GM23338 (cell line): ENCODE measurements at regions not wholly inside any gene's neighbourhood (a gene's known extent, or its start where the extent isn't known, plus 50 kb on each side); places are given as distances from the start of the nearest gene placed in this dataset.
A peak's percentile ranks its signal among the peaks of the same experiment; 100 is the strongest.

ENCODE experiments used
- ATAC-seq: fragments of 200-7000 bp; cut with Tn5 transposase; 3 replicates; pipeline ENCODE4 v1.9.1; 2020
- DNase-seq: peaks from one replicate; pipeline ENCODE4 v3.0.0-alpha.2; 2015; ENCODE audit warnings: low spot score
- H2AFZ ChIP-seq: fragments of 200-600 bp; sonication (generic); 2 replicates; pipeline ENCODE4 v1.8.0; 2016; ENCODE audit warnings: antibody characterized with exemption, mild to moderate bottlenecking, moderate library complexity
- H3F3A ChIP-seq: fragments of 200-600 bp; sonication (generic); replicated peaks from 2 replicates; pipeline ENCODE4 v1.8.0; 2017; ENCODE audit warnings: antibody characterized with exemption, mixed run types, low read depth
- H3K27ac ChIP-seq: fragments of 200-600 bp; sonication (generic); 2 replicates; pipeline ENCODE4 v1.6.1; 2016; ENCODE audit warnings: low read depth
- H3K27me3 ChIP-seq: fragments of 200-600 bp; sonication (generic); 2 replicates; pipeline ENCODE4 v1.8.0; 2016; ENCODE audit warnings: mild to moderate bottlenecking, mixed run types, moderate library complexity; ENCODE audit not compliant: insufficient read depth
- H3K36me3 ChIP-seq: fragments of 200-600 bp; sonication (generic); 2 replicates; pipeline ENCODE4 v1.8.0; 2016; ENCODE audit warnings: mild to moderate bottlenecking; ENCODE audit not compliant: insufficient read depth
- H3K4me1 ChIP-seq: fragments of 200-600 bp; sonication (generic); 2 replicates; pipeline ENCODE4 v1.8.0; 2016; ENCODE audit warnings: mild to moderate bottlenecking, moderate library complexity; ENCODE audit not compliant: insufficient read depth
- H3K4me2 ChIP-seq: fragments of 200-600 bp; sonication (generic); 2 replicates; pipeline ENCODE4 v1.7.1; 2017; ENCODE audit warnings: mixed run types
- H3K4me3 ChIP-seq: fragments of 200-600 bp; sonication (generic); 2 replicates; pipeline ENCODE4 v1.6.1; 2016; ENCODE audit warnings: mixed run types
- H3K79me2 ChIP-seq: fragments of 200-600 bp; sonication (generic); replicated peaks from 2 replicates; pipeline ENCODE4 v1.8.0; 2017; ENCODE audit warnings: mild to moderate bottlenecking; ENCODE audit not compliant: insufficient read depth
- H3K9me2 ChIP-seq: fragments of 200-600 bp; sonication (generic); 2 replicates; pipeline ENCODE4 v1.8.0; 2017; ENCODE audit not compliant: insufficient read depth
- H4K20me1 ChIP-seq: fragments of 200-600 bp; sonication (generic); replicated peaks from 2 replicates; pipeline ENCODE4 v1.8.0; 2017; ENCODE audit warnings: mild to moderate bottlenecking; ENCODE audit not compliant: insufficient read depth
- H3K27ac Mint-ChIP-seq: 2 replicates; pipeline ENCODE4 v1.8.0; 2020; ENCODE audit warnings: inconsistent platforms, mild to moderate bottlenecking, moderate library complexity, mixed read lengths
- H3K27me3 Mint-ChIP-seq: 3 replicates; pipeline ENCODE4 v1.8.0; 2022; ENCODE audit warnings: low read depth, mild to moderate bottlenecking, moderate library complexity, mixed read lengths, inconsistent platforms; ENCODE audit not compliant: insufficient read depth, poor library complexity
- H3K36me3 Mint-ChIP-seq: 3 replicates; pipeline ENCODE4 v1.8.0; 2021; ENCODE audit warnings: low read depth, mild to moderate bottlenecking, inconsistent platforms, moderate library complexity, mixed read lengths
- H3K4me1 Mint-ChIP-seq: 3 replicates; pipeline ENCODE4 v1.8.0; 2020; ENCODE audit warnings: mild to moderate bottlenecking, inconsistent platforms, mixed read lengths
- H3K4me3 Mint-ChIP-seq: 3 replicates; pipeline ENCODE4 v1.8.0; 2021; ENCODE audit warnings: moderate library complexity, mild to moderate bottlenecking, inconsistent platforms, mixed read lengths
- H3K9me3 Mint-ChIP-seq: 3 replicates; pipeline ENCODE4 v1.8.0; 2020; ENCODE audit warnings: moderate library complexity, mild to moderate bottlenecking, inconsistent platforms, mixed read lengths
- CREB1 ChIP-seq: fragments of 250-450 bp; sonication (Bioruptor Pico); IDR thresholded peaks from 2 replicates; pipeline ENCODE4 v1.5.0; 2020; ENCODE audit warnings: low read depth, mild to moderate bottlenecking, moderate library complexity
- EZH2 ChIP-seq: fragments of 200-600 bp; sonication (generic); IDR thresholded peaks from one replicate; pipeline ENCODE4 v1.8.0; 2017; ENCODE audit warnings: antibody characterized with exemption, mild to moderate bottlenecking, low read depth; ENCODE audit not compliant: unreplicated experiment
- EZH2phosphoT487 ChIP-seq: fragments of 200-600 bp; sonication (generic); IDR thresholded peaks from one replicate; pipeline ENCODE4 v1.8.1; 2018; ENCODE audit warnings: antibody characterized with exemption; ENCODE audit not compliant: unreplicated experiment
- JUNB ChIP-seq: IDR thresholded peaks from one replicate; pipeline ENCODE4 v1.6.1; 2016; ENCODE audit warnings: antibody characterized with exemption; ENCODE audit not compliant: unreplicated experiment
- NANOG ChIP-seq: IDR thresholded peaks from 2 replicates; pipeline ENCODE4 v1.6.1; 2016; ENCODE audit warnings: antibody characterized with exemption, borderline replicate concordance
- POLR2AphosphoS5 ChIP-seq: IDR thresholded peaks from 2 replicates; pipeline ENCODE4 v1.6.1; 2016; ENCODE audit warnings: antibody characterized with exemption, low read depth
- STAT1 ChIP-seq: IDR thresholded peaks from one replicate; pipeline ENCODE4 v1.6.1; 2016; ENCODE audit warnings: antibody characterized with exemption; ENCODE audit not compliant: unreplicated experiment
- ZNF114 ChIP-seq: fragments of 250-450 bp; sonication (Bioruptor Pico); IDR thresholded peaks from 2 replicates; pipeline ENCODE4 v1.5.0; 2020; ENCODE audit warnings: mild to moderate bottlenecking, moderate library complexity
- ZNF331 ChIP-seq: fragments of 250-450 bp; sonication (Bioruptor Pico); IDR thresholded peaks from 2 replicates; pipeline ENCODE4 v1.5.0; 2020; ENCODE audit warnings: low read depth, mild to moderate bottlenecking, moderate library complexity
- TF ChIP-seq, protein P1 (sequence below): IDR thresholded peaks from 2 replicates; pipeline ENCODE4 v1.6.1; 2016; ENCODE audit warnings: antibody characterized with exemption
- TF ChIP-seq, protein P2 (sequence below): IDR thresholded peaks from one replicate; pipeline ENCODE4 v1.6.1; 2018; ENCODE audit warnings: antibody characterized with exemption; ENCODE audit not compliant: unreplicated experiment
- TF ChIP-seq, protein P3 (sequence below), 2 experiments: fragments of 200-600 bp in 1 of 2; sonication (generic) in 1 of 2; conservative IDR thresholded peaks; 2 replicates each; pipeline versions ENCODE4 v1.5.1 to v1.6.1; 2016 to 2017; ENCODE audit warnings: antibody characterized with exemption in 2 of 2, low read depth in 2 of 2, mild to moderate bottlenecking in 2 of 2, moderate library complexity in 1 of 2
- TF ChIP-seq, protein P4 (sequence below): fragments of 250-450 bp; sonication (Bioruptor Pico); IDR thresholded peaks from 2 replicates; pipeline ENCODE4 v1.5.0; 2020; ENCODE audit warnings: mild to moderate bottlenecking, moderate library complexity

DNA sequence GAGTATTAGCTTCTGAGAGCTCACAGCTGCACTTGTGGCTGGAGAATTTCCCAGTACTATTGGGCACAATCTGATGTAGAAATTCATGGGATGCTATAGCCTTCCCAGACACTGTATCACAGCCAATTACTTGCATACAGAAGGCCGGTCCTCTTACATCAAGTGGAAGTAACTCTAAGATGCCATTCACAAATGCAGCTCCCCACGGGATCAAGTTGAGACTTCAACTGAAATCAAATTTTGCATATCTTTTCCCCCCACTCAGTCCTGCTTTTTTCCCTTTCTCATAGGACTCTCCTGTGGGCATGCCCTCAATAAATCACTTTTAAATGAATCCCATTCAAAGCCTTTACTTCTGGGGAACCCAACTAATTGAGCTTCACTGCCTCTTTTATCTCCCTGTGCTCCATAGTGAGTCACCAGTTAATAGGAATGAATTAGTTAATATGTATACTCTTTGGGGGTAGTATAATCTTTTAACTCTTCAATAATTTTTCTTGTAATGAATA, 1970.8 kb downstream of the OLFM4 start:
- Histone ChIP-seq H3K9me2 (peaks cover 11% of the 10 kb centered on the region), H3K4me3 (no peak overlapping the region), H3K36me3 (peaks cover 9% of the 10 kb centered on the region; the same call in 1 of the 2 replicates), H4K20me1 (no peaks in the 10 kb centered on the region), H3K27ac (peak overlapping the region; percentile 76), H2AFZ (no peak overlapping the region), H3K79me2 (no peaks in the 10 kb centered on the region), H3K4me1 (peaks cover 42% of the 10 kb centered on the region), H3F3A (0 out of 2 replicates have a peak, but pooled peaks cover 4% of the 10 kb centered on the region), H3K4me2 (peak overlapping the region; percentile 44; the same call in 1 of the 2 replicates), H3K27me3 (no peaks in the 10 kb centered on the region)
- no peaks in the 10 kb centered on the region for H3K27me3 Mint-ChIP-seq
- peaks cover 43% of the 10 kb centered on the region for H3K4me1 Mint-ChIP-seq
- peaks cover 40% of the 10 kb centered on the region for H3K9me3 Mint-ChIP-seq
- H3K36me3 Mint-ChIP-seq: peaks cover 66% of the 10 kb centered on the region
- TF ChIP-seq POLR2AphosphoS5 (no peak), STAT1 (no peak), ZNF114 (CRISPR knock-in tag) (no peak), NANOG (no peak), ZNF331 (CRISPR knock-in tag) (no peak), EZH2phosphoT487 (no peak), CREB1 (CRISPR knock-in tag) (no peak), JUNB (no peak), EZH2 (no peak)
- TF ChIP-seq, protein P1, sequence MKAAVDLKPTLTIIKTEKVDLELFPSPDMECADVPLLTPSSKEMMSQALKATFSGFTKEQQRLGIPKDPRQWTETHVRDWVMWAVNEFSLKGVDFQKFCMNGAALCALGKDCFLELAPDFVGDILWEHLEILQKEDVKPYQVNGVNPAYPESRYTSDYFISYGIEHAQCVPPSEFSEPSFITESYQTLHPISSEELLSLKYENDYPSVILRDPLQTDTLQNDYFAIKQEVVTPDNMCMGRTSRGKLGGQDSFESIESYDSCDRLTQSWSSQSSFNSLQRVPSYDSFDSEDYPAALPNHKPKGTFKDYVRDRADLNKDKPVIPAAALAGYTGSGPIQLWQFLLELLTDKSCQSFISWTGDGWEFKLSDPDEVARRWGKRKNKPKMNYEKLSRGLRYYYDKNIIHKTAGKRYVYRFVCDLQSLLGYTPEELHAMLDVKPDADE: no peak
- TF ChIP-seq, protein P2, sequence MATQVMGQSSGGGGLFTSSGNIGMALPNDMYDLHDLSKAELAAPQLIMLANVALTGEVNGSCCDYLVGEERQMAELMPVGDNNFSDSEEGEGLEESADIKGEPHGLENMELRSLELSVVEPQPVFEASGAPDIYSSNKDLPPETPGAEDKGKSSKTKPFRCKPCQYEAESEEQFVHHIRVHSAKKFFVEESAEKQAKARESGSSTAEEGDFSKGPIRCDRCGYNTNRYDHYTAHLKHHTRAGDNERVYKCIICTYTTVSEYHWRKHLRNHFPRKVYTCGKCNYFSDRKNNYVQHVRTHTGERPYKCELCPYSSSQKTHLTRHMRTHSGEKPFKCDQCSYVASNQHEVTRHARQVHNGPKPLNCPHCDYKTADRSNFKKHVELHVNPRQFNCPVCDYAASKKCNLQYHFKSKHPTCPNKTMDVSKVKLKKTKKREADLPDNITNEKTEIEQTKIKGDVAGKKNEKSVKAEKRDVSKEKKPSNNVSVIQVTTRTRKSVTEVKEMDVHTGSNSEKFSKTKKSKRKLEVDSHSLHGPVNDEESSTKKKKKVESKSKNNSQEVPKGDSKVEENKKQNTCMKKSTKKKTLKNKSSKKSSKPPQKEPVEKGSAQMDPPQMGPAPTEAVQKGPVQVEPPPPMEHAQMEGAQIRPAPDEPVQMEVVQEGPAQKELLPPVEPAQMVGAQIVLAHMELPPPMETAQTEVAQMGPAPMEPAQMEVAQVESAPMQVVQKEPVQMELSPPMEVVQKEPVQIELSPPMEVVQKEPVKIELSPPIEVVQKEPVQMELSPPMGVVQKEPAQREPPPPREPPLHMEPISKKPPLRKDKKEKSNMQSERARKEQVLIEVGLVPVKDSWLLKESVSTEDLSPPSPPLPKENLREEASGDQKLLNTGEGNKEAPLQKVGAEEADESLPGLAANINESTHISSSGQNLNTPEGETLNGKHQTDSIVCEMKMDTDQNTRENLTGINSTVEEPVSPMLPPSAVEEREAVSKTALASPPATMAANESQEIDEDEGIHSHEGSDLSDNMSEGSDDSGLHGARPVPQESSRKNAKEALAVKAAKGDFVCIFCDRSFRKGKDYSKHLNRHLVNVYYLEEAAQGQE: no peak
- TF ChIP-seq, protein P3, sequence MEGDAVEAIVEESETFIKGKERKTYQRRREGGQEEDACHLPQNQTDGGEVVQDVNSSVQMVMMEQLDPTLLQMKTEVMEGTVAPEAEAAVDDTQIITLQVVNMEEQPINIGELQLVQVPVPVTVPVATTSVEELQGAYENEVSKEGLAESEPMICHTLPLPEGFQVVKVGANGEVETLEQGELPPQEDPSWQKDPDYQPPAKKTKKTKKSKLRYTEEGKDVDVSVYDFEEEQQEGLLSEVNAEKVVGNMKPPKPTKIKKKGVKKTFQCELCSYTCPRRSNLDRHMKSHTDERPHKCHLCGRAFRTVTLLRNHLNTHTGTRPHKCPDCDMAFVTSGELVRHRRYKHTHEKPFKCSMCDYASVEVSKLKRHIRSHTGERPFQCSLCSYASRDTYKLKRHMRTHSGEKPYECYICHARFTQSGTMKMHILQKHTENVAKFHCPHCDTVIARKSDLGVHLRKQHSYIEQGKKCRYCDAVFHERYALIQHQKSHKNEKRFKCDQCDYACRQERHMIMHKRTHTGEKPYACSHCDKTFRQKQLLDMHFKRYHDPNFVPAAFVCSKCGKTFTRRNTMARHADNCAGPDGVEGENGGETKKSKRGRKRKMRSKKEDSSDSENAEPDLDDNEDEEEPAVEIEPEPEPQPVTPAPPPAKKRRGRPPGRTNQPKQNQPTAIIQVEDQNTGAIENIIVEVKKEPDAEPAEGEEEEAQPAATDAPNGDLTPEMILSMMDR (conservative IDR thresholded peaks at IDR 0.05; ENCODE audit: low read depth in 2 of 2): no peak
- TF ChIP-seq, protein P4, sequence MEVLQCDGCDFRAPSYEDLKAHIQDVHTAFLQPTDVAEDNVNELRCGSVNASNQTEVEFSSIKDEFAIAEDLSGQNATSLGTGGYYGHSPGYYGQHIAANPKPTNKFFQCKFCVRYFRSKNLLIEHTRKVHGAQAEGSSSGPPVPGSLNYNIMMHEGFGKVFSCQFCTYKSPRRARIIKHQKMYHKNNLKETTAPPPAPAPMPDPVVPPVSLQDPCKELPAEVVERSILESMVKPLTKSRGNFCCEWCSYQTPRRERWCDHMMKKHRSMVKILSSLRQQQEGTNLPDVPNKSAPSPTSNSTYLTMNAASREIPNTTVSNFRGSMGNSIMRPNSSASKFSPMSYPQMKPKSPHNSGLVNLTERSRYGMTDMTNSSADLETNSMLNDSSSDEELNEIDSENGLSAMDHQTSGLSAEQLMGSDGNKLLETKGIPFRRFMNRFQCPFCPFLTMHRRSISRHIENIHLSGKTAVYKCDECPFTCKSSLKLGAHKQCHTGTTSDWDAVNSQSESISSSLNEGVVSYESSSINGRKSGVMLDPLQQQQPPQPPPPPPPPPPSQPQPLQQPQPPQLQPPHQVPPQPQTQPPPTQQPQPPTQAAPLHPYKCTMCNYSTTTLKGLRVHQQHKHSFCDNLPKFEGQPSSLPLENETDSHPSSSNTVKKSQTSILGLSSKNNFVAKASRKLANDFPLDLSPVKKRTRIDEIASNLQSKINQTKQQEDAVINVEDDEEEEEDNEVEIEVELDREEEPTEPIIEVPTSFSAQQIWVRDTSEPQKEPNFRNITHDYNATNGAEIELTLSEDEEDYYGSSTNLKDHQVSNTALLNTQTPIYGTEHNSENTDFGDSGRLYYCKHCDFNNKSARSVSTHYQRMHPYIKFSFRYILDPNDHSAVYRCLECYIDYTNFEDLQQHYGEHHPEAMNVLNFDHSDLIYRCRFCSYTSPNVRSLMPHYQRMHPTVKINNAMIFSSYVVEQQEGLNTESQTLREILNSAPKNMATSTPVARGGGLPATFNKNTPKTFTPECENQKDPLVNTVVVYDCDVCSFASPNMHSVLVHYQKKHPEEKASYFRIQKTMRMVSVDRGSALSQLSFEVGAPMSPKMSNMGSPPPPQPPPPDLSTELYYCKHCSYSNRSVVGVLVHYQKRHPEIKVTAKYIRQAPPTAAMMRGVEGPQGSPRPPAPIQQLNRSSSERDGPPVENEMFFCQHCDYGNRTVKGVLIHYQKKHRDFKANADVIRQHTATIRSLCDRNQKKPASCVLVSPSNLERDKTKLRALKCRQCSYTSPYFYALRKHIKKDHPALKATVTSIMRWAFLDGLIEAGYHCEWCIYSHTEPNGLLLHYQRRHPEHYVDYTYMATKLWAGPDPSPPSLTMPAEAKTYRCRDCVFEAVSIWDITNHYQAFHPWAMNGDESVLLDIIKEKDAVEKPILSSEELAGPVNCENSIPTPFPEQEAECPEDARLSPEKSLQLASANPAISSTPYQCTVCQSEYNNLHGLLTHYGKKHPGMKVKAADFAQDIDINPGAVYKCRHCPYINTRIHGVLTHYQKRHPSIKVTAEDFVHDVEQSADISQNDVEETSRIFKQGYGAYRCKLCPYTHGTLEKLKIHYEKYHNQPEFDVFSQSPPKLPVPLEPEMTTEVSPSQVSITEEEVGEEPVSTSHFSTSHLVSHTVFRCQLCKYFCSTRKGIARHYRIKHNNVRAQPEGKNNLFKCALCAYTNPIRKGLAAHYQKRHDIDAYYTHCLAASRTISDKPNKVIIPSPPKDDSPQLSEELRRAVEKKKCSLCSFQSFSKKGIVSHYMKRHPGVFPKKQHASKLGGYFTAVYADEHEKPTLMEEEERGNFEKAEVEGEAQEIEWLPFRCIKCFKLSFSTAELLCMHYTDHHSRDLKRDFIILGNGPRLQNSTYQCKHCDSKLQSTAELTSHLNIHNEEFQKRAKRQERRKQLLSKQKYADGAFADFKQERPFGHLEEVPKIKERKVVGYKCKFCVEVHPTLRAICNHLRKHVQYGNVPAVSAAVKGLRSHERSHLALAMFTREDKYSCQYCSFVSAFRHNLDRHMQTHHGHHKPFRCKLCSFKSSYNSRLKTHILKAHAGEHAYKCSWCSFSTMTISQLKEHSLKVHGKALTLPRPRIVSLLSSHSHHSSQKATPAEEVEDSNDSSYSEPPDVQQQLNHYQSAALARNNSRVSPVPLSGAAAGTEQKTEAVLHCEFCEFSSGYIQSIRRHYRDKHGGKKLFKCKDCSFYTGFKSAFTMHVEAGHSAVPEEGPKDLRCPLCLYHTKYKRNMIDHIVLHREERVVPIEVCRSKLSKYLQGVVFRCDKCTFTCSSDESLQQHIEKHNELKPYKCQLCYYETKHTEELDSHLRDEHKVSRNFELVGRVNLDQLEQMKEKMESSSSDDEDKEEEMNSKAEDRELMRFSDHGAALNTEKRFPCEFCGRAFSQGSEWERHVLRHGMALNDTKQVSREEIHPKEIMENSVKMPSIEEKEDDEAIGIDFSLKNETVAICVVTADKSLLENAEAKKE: no peak
- DNase-seq: no peak
- no peak overlapping the region for H3K4me3 Mint-ChIP-seq
- H3K27ac Mint-ChIP-seq: peak overlapping the region; percentile 74
- ATAC-seq: no peak
